ENCODE measurements at regions not wholly inside any gene's neighbourhood (a gene's known extent, or its start where the extent isn't known, plus 50 kb on each side); places are given as distances from the start of the nearest gene placed in this dataset.
"Not testable (repeated sequence)": the region's sequence is repeated elsewhere in the genome, so short reads cannot be mapped to it uniquely, and the experiment has no call there.

- Histone ChIP-seq H3K9me3 (ENCODE audit: control insufficient read depth, low read length) (no peaks in the 10 kb centered on the region), H3K4me2 (ENCODE audit: low read length) (no peak overlapping the region), H3K79me2 (no peaks in the 10 kb centered on the region), H2AFZ (no peak overlapping the region), H3K4me3 (ENCODE audit: low read depth, low read length) (no peak overlapping the region), H3K9ac (no peak overlapping the region), H3K27me3 (ENCODE audit: control insufficient read depth, insufficient read depth, low read length) (no peaks in the 10 kb centered on the region), H3K27ac (no peak overlapping the region), H3K4me1 (no peaks in the 10 kb centered on the region), H3K36me3 (ENCODE audit: control insufficient read depth, insufficient read depth, low read length) (no peaks in the 10 kb centered on the region)
- TF ChIP-seq CTCF (IDR thresholded peaks at IDR 0.05), result no peak
These were observed 54.5 kb upstream of the PRKD1 start for GRCh38 chr14:29982171-29982570.

GRCh38 chr14:29982993-29983392 lies 55.3 kb upstream of the PRKD1 start:
- Histone ChIP-seq H3K4me3 (ENCODE audit: low read depth, low read length) (no peak overlapping the region), H3K9ac (no peak overlapping the region), H3K36me3 (ENCODE audit: control insufficient read depth, insufficient read depth, low read length) (no peaks in the 10 kb centered on the region), H3K27ac (no peak overlapping the region), H2AFZ (no peak overlapping the region), H3K4me2 (ENCODE audit: low read length) (no peak overlapping the region), H3K4me1 (no peaks in the 10 kb centered on the region), H3K9me3 (ENCODE audit: control insufficient read depth, low read length) (no peaks in the 10 kb centered on the region), H3K27me3 (ENCODE audit: control insufficient read depth, insufficient read depth, low read length) (no peaks in the 10 kb centered on the region), H3K79me2 (no peaks in the 10 kb centered on the region)
- no peak for TF ChIP-seq CTCF (IDR thresholded peaks at IDR 0.05)

GRCh38 chr14:29990344-29990857 lies 62.8 kb upstream of the PRKD1 start:
- not testable (repeated sequence) for H3K79me2 ChIP-seq; H3K27ac ChIP-seq; H2AFZ ChIP-seq; H3K9ac ChIP-seq; H3K4me1 ChIP-seq; H3K4me3 ChIP-seq (ENCODE audit: low read depth, low read length); H3K36me3 ChIP-seq (ENCODE audit: control insufficient read depth, insufficient read depth, low read length); H3K4me2 ChIP-seq (ENCODE audit: low read length); H3K27me3 ChIP-seq (ENCODE audit: control insufficient read depth, insufficient read depth, low read length); H3K9me3 ChIP-seq (ENCODE audit: control insufficient read depth, low read length)

- H3K4me2 ChIP-seq (ENCODE audit: low read length), result no peak overlapping the region
- no peak overlapping the region for H3K27ac ChIP-seq
- TF ChIP-seq CTCF (IDR thresholded peaks at IDR 0.05), result no peak
- no peaks in the 10 kb centered on the region for H3K9me3 ChIP-seq (ENCODE audit: control insufficient read depth, low read length)
- no peak overlapping the region for H2AFZ ChIP-seq
- H3K4me3 ChIP-seq (ENCODE audit: low read depth, low read length), result no peak overlapping the region
- no peaks in the 10 kb centered on the region for H3K79me2 ChIP-seq
- H3K4me1 ChIP-seq, result no peaks in the 10 kb centered on the region
- H3K27me3 ChIP-seq (ENCODE audit: control insufficient read depth, insufficient read depth, low read length), result no peaks in the 10 kb centered on the region
- no peak overlapping the region for H3K9ac ChIP-seq
- H3K36me3 ChIP-seq (ENCODE audit: control insufficient read depth, insufficient read depth, low read length), result no peaks in the 10 kb centered on the region
These were observed 63.3 kb upstream of the PRKD1 start for GRCh38 chr14:29990993-29991392.

- no peak overlapping the region for H3K4me2 ChIP-seq (ENCODE audit: low read length)
- no peak for TF ChIP-seq CTCF (IDR thresholded peaks at IDR 0.05)
These were observed 65.5 kb upstream of the PRKD1 start for GRCh38 chr14:29993143-29993542.

More at GRCh38 chr14:29993143-29993542, 65.5 kb upstream of the PRKD1 start:
- H3K9me3 ChIP-seq (ENCODE audit: control insufficient read depth, low read length), result no peaks in the 10 kb centered on the region
- H2AFZ ChIP-seq, result no peak overlapping the region
- H3K4me1 ChIP-seq, result no peaks in the 10 kb centered on the region
- H3K27me3 ChIP-seq (ENCODE audit: control insufficient read depth, insufficient read depth, low read length), result no peaks in the 10 kb centered on the region
- H3K79me2 ChIP-seq, result no peaks in the 10 kb centered on the region
- no peak overlapping the region for H3K4me3 ChIP-seq (ENCODE audit: low read depth, low read length)
- no peaks in the 10 kb centered on the region for H3K36me3 ChIP-seq (ENCODE audit: control insufficient read depth, insufficient read depth, low read length)
- no peak overlapping the region for H3K27ac ChIP-seq
- no peak overlapping the region for H3K9ac ChIP-seq
